HG03442 (cell line): ENCODE measurements at regions not wholly inside any gene's neighbourhood (a gene's known extent, or its start where the extent isn't known, plus 50 kb on each side); places are given as distances from the start of the nearest gene placed in this dataset.

Source experiments
- ATAC-seq: cut with Tn5 transposase; IDR thresholded peaks from one replicate; pipeline ENCODE4 v1.9.1; 2021; ENCODE audit warnings: mild to moderate bottlenecking, moderate library complexity; ENCODE audit not compliant: unreplicated experiment

DNA sequence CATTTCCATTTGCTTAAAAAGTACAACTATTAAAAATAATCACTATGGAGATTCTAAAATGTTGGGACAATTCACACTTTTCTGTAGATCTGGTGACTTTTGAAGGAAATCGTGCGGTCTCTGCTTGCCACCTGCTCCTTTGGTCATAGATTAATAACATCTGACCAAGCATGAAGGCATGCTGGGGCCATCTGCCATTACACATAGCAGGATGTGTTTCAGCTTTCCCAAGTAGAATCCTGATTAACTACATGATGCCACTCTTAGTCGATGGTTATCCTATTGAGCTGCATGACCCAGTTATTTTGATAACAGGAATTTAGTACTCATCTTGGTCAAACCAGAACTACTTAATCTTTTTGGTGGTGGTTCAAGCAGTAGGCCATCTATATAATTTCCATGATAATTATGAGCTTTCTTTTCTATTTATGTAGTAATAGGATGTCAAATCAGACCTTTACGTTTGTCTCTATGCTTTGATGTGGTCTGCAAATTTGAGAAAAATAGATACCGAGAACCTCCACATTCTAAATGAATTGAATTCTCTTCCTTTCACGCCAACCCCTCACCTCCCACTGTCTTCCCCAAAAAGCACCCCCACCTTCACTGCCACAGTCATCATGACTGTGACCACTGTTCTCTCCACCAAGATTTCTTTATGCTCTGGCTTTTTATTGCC, 158.1 kb downstream of the DIPK2A start:
- no peak for ATAC-seq

DNA sequence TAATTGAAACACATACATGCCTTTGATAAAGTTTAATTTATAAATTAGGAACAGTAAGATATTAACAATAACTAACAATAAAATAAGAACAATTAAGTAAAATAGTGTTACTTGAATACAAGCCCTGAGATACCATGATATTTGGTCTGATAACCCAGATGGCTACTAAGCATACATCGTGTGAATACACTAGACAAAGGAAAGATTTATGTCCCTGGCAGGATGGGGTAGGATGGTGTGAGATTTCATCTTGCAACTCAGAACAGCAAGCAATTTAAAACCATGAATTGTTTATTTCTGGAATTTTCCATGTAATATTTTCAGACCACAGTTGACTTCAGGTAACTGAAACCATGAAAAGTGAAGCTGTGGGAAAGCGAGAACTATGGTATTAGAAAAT, 169.5 kb downstream of the DIPK2A start:
- no peak for ATAC-seq

DNA sequence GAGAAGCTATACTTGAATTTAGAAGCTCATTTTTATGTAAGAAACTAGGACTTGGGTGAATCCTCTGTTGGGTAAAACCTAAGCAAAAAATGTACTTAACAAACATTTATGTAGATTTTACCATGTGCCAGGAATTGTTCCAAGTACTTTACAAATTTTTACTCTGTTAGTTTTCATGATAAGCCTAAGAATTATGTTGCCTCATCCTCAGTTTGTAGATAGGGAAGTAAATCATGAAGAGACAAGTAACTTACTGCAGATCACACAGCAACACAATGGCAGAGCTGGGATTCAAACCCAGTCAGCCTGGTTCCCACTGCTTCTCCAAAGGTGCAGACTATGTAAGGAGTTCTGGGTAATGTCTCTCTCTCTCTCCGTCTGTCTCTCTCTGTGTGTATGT, 169.9 kb downstream of the DIPK2A start:
- no peak for ATAC-seq

DNA sequence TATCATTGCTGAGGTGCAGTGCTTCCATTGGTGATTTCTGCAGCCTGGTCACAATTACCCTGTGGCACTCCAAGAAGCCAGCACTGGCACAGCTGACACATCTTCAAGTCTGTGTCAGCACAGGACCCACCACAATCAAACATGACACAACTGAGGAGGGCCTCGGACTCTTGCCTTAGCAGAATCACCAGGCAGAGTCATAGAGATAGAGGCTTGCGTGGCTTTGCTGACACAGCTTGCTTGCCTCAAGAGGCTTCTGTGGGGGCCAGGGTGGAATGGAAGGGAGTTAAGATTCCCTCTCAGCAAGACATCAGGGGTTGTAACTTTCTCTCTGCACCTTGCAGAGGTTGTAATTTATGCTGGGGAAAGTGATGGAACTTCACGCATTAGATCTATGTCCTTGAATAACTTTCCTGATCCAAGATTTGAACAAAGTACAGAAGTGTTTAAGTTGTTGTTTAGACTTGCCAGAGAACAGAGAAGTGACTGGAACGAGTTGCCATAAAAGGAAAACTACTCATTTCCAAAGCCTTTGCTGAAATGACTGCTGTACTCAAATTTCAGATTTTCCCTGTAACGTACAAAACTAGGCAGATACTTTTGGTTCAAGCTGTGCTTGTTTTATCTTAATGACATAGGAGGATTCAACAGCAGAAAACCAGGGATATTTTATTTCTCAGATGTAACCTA, 170.7 kb downstream of the DIPK2A start:
- no peak for ATAC-seq

DNA sequence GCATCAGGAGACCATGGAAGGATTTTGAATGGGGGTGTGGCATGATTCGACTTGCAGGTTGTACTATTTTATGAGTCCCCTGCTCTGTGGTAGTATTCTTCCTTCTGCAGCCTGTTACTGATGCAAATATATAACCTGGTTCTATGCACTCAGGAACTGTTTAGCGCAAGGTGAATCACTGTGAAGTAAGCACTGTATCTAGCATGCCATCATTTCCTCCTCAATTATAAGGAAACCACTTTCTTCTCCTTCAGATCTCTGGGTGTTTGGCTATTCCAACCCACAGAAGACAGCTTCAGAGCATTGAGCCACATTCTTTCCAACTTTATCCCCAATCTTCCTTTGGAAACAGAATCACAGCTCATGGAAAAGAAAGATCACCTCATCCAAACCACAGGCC, 176.7 kb downstream of the DIPK2A start:
- ATAC-seq = no peak

DNA sequence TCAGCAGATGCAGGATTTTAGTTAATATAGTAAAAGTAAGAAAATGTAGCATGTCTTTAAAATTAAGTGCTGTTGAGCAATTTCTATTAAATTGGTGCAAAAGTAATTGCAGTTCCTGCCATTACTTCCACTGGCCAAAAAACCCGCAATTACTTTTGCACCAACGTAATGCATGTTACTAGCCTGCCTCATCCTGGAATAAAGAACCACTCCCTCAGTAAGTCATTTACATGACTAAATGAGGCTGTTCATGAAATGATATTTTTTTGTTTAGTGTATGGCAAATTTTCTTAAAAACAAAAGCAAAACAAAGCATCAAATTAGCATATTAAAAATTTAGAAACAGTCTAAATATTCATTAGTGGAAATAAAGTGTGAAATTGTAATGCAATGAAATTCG, 180.4 kb downstream of the DIPK2A start:
- ATAC-seq = no peak

DNA sequence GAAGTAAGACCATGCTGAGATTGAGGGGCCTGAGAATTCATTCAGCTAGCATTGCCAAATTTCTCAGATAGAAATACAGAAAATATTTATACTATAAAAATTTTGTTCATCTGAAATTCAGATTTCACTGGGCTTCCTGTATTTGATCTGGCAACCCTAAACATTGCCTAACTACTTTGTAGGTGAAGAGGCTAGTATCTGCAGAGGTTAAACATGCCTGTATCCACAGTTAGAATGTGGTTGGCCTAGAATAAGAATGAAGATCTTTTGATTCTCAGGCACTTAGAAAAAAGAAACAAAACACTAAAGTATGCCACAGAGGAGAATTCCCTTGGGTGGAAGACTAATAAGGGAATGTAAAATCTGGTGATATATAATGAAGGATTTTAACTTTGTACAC, 189.0 kb downstream of the DIPK2A start:
- no peak for ATAC-seq

DNA sequence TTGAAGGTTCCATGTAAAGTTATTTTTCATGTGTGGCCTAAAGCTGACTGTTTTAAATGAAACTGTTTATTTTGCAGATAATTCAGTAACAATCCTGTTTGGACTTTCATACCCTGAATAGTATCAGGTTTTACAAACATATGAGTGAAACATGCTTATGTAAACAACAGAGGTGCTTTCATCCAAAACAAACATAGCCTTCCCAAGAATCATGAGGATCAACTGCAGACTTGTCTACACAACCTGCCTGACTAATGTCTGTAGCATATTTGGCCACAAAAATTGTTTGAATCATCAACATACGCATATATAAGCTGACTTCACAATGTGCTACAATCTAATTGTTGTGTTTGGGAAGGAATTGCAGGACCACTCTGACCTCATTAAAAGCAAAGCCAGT, 190.4 kb downstream of the DIPK2A start:
- no peak for ATAC-seq

DNA sequence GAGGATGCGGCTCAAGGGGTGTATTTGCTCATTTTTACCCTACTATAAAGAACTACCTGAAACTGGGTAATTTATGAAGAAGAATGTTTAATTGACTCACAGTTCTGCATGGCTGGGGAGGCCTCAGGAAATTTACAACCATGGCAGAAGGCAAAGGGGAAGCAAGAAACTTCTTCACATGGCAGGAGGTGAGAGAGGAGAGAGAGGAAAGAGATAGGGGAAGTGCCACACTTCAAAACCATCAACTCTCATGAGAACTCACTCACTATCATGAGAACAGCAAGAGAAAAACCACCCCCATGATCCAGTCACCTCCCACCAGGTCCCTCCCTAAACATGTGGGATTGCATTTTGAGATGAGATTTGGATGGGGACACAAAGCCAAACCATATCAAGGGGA, 192.7 kb downstream of the DIPK2A start:
- no peak for ATAC-seq

DNA sequence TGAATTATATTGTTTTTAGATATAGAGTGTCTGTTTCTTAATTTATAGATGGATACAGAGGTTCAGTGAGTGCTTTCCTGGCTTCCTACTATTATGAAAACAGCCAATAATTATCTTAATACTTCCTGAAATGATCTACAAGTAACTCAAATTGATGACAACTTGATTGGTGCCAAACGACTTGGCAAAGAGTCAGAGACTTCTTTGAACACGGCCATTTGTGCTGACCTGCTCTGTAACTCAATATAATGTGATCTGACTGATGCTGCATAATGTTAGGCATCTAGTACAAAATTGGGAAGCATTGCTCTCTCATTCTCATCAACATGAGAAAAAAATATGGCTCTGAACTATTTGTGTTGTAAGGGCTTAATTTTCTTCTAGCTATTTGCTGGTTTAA, 193.9 kb downstream of the DIPK2A start:
- no peak for ATAC-seq

DNA sequence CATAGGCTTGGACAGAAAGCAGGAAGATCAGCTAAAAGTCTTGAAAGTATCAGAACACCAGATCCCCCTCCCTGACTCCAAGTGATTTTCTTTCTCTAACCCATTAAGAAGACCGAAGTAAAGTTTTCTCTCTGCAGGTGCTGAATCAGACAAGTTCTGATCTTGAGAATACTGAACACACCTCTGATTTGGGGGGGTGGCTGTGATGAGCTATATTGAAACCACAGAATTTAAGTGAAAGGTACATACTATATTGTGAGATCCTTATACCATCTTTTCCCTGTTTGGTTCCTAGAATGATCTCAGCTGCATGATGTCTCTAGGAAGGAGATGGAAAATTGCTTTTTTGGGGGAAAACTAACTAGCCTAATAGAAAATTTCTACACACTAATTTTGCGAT, 196.0 kb downstream of the DIPK2A start:
- no peak for ATAC-seq

DNA sequence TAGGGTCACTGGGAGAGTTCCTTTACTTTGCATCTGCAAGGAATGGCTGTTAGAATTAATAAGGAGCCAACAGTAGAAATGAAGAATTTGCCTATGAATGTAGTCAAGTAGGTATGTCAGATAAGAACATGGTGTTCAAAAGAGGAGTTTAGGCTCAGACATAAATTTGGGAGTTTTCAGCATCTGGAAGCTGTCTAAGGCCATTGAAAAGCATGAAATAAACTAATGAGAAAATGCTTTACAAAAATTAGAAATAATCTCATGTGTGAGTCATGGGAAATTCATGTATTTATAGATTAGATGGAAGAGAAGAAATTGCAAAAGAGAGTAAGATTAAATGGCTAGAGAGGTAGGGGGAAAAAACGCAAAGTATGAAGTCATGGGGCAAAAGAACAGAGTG, 201.9 kb downstream of the DIPK2A start:
- ATAC-seq = no peak

DNA sequence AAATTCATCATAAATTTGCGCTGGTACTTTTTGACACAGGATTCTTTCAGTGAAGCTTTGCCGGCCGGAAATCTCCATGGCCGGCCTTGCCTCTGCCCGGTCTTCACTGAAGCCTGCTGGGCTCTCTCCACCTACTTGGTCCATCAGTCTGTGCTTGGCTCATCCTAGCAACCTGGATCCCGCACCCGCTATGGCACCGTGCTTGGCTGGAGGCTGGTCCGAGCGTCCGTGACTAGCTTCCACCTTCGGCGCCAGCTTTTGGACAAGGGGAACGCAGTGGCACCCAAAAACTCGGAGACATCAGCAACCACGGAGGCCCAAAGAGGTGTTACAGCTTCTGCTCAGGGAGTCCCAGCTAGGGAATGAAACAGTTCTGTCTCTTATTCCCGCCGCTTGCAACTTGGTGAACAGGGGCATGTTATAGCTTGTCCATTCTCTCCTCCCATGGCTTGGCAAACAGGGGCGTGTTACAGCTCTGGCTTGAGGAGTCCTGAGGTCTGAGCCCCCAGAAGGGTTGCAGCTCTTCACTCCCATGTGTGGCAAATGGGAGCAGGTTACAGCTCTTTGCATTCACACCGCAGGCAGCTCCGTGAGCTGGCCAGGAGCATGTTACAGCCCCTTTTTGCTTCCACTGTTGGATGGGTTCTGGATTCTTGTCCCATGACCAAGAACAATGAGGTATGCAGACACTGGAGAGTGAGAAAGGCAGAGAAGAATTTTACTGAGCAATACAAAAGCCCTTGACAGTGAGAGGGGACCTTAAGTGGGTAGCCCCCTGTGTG, 204.2 kb downstream of the DIPK2A start:
- no peak for ATAC-seq

DNA sequence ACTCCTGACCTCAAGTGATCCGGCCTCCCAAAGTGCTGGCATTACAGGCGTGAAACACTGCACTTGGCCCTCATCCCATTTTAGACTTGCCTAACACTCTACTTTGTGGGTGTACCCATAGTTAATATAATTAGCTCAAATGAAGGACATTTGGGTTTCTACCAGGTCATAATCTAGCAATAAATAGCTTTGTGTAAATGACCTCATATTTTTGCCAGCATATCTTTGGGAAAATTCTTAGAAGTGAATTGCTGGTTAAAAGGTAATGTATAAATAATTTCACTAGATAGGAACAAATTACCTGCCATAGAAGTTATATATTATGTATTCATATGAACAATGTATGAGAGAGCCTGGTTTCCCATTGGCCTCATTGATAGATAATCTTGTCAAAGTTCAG, 206.0 kb downstream of the DIPK2A start:
- ATAC-seq = no peak

DNA sequence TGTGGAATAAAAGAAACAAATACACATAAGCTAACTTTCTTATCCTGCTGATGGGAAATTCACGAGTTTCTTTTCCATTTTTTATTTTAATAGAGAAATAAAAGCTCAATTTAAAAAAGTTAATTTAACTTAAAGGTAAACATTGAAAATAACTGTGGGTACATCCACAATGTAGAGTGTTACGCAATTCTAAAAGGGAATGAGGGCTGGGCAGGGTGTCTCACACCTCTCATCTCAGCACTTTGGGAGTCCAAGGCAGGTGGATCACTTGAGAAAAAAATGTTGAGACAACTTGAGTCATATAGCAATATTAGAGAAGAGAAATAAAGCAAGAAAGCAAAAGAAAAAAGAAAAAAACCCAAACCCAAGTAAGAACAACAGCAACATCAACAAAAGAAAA, 207.0 kb downstream of the DIPK2A start:
- no peak for ATAC-seq

DNA sequence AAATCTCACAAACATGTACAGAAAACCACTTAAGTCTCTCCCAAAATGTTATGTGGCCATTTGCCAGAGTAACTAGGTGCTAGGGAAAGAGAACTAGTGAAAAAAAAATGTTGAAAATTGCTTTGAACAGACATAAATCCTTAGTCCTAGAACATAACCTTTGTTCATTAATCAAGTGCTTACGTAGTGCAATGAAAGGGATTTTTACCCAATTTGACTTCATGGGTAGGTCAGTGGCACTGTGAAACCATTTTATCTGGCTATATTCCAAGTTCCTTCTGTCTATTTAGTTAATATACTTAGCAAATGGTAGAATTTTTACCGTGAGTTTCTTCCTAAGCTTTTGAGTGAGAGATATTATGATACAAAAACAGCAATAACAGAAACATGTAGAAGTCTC, 209.4 kb downstream of the DIPK2A start:
- ATAC-seq = no peak

DNA sequence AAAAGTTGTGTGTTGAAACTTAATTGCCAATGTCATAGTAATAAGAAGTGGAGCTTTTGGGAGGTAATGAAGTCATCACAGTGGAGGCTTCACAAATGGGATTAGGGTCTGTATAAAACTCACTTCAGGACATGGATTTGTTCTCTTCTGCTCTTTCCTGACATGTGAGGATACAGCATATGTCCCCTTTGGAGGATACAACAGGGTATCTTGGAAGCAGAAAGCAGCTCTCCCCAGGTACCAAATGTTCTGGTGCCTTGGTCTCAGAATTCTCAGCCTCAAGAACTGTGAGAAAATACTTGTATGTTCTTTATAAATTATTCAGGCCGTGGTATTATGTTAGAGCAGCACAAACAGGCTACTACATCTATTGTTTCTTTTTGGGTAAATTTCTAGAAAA, 210.9 kb downstream of the DIPK2A start:
- no peak for ATAC-seq

DNA sequence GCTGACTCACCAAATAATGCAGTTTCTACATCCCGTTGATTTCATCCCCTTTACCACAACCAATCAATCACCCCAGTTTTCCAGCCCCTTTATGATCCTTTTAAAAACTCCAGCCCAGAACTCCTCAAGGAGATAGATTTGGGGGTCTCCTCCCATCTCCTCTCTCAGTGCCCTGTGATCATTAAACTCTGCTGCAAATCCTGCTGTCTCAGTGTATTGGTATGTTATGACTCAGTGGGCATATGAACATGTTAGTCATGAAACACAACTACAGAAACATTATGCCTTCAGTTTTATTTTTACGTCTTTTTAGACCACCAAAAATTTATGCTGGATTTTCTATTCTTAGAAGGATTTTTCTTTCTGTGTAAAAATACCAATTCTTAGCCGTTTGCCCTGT, 213.7 kb downstream of the DIPK2A start:
- ATAC-seq = no peak

DNA sequence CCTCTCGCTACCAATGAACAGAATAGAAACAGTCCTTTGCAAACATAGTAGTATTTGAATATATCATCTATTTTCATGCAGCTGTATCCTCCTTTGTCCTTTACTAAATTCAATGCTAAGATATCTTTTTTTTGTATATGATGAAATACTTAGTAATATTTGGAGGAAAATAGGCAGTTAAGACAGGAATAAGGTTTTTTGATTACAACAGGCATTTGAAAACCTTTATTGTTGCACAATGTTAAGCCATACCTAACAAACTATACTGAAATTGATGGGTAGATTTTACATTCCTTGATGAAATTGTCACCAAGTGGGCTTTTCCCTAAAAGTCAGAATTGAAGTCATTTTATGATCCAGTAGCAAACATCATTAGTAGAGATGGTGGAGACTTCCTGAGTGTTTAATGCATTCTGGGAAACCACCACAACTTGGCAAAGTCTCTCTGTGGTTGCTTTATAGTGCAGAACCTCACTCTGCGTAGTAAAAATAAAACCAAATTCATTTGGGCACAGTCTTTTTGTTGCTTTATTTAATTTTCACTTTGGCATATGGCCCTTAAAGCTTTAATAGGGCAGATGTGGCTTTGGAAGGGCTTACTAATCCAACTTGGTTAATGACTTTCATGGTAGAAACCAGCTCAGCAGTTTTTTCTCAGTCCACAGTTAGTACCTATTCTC, 216.0 kb downstream of the DIPK2A start:
- no peak for ATAC-seq

DNA sequence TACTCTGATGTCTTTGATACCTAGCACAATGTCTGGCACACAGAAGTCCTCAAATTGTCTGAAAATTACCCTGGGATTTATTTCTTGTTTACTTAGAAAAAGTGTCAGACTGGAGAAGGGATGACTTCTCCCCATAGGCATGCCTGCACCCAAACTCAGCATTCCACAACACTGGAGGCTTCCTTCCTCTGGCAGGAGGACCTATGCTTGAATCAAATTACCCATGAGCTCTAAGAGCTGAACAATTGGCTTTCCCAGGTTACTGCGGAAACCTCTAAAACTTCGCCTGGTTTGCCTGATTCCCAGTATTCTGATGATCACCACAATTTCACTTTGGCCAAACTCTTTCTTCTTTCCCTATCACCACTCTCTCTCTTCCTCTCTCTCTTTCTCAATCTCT, 217.4 kb downstream of the DIPK2A start:
- ATAC-seq = no peak

DNA sequence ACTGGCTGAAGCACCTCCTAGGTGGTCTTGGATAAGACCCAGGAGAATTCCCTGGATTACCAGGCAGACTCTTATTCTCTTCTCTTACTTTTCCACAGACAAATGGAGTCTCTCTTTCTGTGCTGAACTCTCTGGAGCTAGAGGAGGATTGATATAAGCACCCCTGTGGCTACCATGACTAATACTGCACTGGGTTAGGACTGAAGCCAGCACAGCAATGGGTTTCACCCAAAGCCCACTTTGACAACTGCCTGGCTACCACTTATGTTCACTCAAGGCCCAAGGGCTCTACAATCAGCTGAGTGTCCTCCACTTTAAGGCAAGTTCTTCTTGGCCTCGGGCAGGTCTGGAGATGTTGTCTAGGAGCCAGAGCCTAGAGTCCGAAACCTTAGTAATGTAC, 225.5 kb downstream of the DIPK2A start:
- ATAC-seq = no peak

DNA sequence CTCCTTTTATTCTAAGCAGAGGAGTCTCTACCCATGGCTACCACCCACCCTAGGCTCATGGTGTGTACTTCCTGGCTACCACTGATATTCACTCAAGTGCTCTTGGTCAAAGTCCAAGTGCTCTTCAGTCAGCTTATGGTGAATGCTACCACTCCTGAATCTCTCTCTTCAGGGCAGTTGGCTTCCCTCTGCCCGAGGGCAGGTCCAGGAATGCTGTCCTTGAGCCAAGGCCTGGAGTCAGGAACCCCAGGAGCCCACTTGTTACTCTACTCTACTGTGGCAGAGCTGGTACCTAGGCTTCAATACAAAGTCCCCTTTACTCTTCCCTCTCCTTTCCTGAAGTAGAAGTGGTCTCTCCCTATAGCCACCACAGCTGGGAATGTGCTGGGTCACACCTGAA, 226.0 kb downstream of the DIPK2A start:
- ATAC-seq = no peak
